H1 (cell line): ENCODE measurements at regions not wholly inside any gene's neighbourhood (a gene's known extent, or its start where the extent isn't known, plus 50 kb on each side); places are given as distances from the start of the nearest gene placed in this dataset.

Source experiments
- CTCF ChIA-PET: fragments of 300-600 bp; sonication (Branson Sonifier 250); formaldehyde crosslinking; loops from one replicate; lab custom pipeline; 2021; ENCODE audit not compliant: partially characterized antibody; lab: Charles Lee
- POLR2A ChIA-PET: fragments of 300-600 bp; sonication (Branson Sonifier 250); formaldehyde crosslinking; loops from one replicate; lab custom pipeline; 2021; ENCODE audit warnings: inconsistent platforms; ENCODE audit not compliant: partially characterized antibody; lab: Charles Lee
- DNase-seq, 2 experiments: peaks; one replicate each; pipeline versions ENCODE4 v3.0.0 to v3.0.0-alpha.2; 2010 to 2022; ENCODE audit warnings: low spot score in 2 of 2, low read depth in 1 of 2, mixed read lengths in 1 of 2
- FAIRE-seq: peaks from 2 replicates; lab custom pipeline; 2011; peaks lifted over from hg19 to GRCh38; lab: Jason Lieb, UNC
- H2AFZ ChIP-seq: 2 replicates; pipeline ENCODE4 v1.8.1; 2012; ENCODE audit warnings: low read length, inconsistent platforms
- H2AK5ac ChIP-seq: 2 replicates; pipeline ENCODE4 v1.6.1; 2013; ENCODE audit warnings: low read depth, low read length
- H2BK120ac ChIP-seq: replicated peaks from 2 replicates; pipeline ENCODE3; 2013; ENCODE audit warnings: low read depth, low read length, inconsistent platforms
- H2BK12ac ChIP-seq: 2 replicates; pipeline ENCODE4 v1.6.1; 2013; ENCODE audit warnings: low read depth, low read length
- H2BK15ac ChIP-seq: 2 replicates; pipeline ENCODE4 v1.6.1; 2013; ENCODE audit warnings: low read length
- H2BK20ac ChIP-seq: 2 replicates; pipeline ENCODE4 v1.6.1; 2013; ENCODE audit warnings: low read length
- H2BK5ac ChIP-seq: 2 replicates; pipeline ENCODE4 v1.6.1; 2013; ENCODE audit warnings: low read depth, low read length
- H3K14ac ChIP-seq: 2 replicates; pipeline ENCODE4 v1.6.1; 2013; ENCODE audit warnings: inconsistent platforms; ENCODE audit not compliant: insufficient read length
- H3K18ac ChIP-seq: 2 replicates; pipeline ENCODE4 v1.6.1; 2013; ENCODE audit warnings: low read length; ENCODE audit errors: extremely low read depth
- H3K23ac ChIP-seq: 2 replicates; pipeline ENCODE4 v1.6.1; 2013; ENCODE audit warnings: inconsistent platforms; ENCODE audit not compliant: insufficient read length
- H3K23me2 ChIP-seq: 2 replicates; pipeline ENCODE4 v1.6.1; 2013; ENCODE audit warnings: low read depth, low read length
- H3K27ac ChIP-seq: 2 replicates; pipeline ENCODE4 v1.6.1; 2011; ENCODE audit warnings: low read depth, low read length, inconsistent platforms
- H3K27me3 ChIP-seq, 4 experiments: replicated peaks in 1 of 4; 1 replicate in 1 of 4; 2 replicates in 3 of 4; pipeline versions ENCODE4 v1.6.1 to v1.8.1; 2011 to 2013; ENCODE audit warnings: low read length in 3 of 4, mild to moderate bottlenecking in 3 of 4, inconsistent platforms in 2 of 4, mixed read lengths in 2 of 4, moderate library complexity in 1 of 4; ENCODE audit not compliant: control insufficient read depth in 3 of 4, insufficient read depth in 3 of 4; ENCODE audit errors: extremely low read depth in 1 of 4
- H3K36me3 ChIP-seq, 4 experiments: 2 replicates each; pipeline versions ENCODE4 v1.6.1 to v1.8.1; 2011 to 2013; ENCODE audit warnings: mild to moderate bottlenecking in 4 of 4, low read length in 3 of 4, moderate library complexity in 2 of 4, control low read depth in 1 of 4, inconsistent platforms in 1 of 4; ENCODE audit not compliant: insufficient read depth in 4 of 4, control insufficient read depth in 2 of 4
- H3K4ac ChIP-seq: replicated peaks from 2 replicates; pipeline ENCODE3; 2013; ENCODE audit warnings: low read length, low read depth, mixed read lengths, inconsistent platforms; ENCODE audit not compliant: insufficient read length
- H3K4me1 ChIP-seq, 4 experiments: replicated peaks in 1 of 4; 1 replicate in 1 of 4; 2 replicates in 3 of 4; pipeline versions ENCODE4 v1.6.1 to v1.8.1; 2011 to 2013; ENCODE audit warnings: low read length in 3 of 4, inconsistent platforms in 2 of 4, mixed read lengths in 1 of 4; ENCODE audit not compliant: insufficient read depth in 4 of 4, control insufficient read depth in 3 of 4
- H3K4me2 ChIP-seq, 2 experiments: 2 replicates each; pipeline versions ENCODE4 v1.6.1 to v1.8.1; 2011 to 2013; ENCODE audit warnings: low read depth in 2 of 2, low read length in 2 of 2, control low read depth in 1 of 2, inconsistent platforms in 1 of 2, mild to moderate bottlenecking in 1 of 2; ENCODE audit not compliant: insufficient read depth in 1 of 2
- H3K4me3 ChIP-seq, 4 experiments: fragments of 200-600, 300-600 bp in 1 of 4; sonication (generic), shearing (Covaris generic), sonication (Bioruptor Twin) in 1 of 4; 2 replicates each; pipeline versions ENCODE4 v1.5.1 to v1.8.1; 2011 to 2016; ENCODE audit warnings: low read length in 4 of 4, low read depth in 3 of 4, control low read depth in 2 of 4, inconsistent platforms in 2 of 4, mild to moderate bottlenecking in 2 of 4, mixed read lengths in 1 of 4, moderate library complexity in 1 of 4; ENCODE audit not compliant: insufficient read depth in 2 of 4; ENCODE audit errors: extremely low read depth in 1 of 4
- H3K56ac ChIP-seq: replicated peaks from 2 replicates; pipeline ENCODE3; 2013; ENCODE audit warnings: low read depth, mild to moderate bottlenecking, mixed read lengths, low read length, inconsistent platforms; ENCODE audit not compliant: insufficient read length
- H3K79me1 ChIP-seq: 2 replicates; pipeline ENCODE4 v1.6.1; 2013; ENCODE audit warnings: low read depth, low read length, control low read depth
- H3K79me2 ChIP-seq, 2 experiments: 2 replicates each; pipeline versions ENCODE4 v1.6.1 to v1.8.1; 2012 to 2013; ENCODE audit warnings: low read length in 2 of 2, mild to moderate bottlenecking in 2 of 2, inconsistent platforms in 1 of 2; ENCODE audit not compliant: insufficient read depth in 2 of 2, control insufficient read depth in 1 of 2
- H3K9ac ChIP-seq, 4 experiments: replicated peaks in 1 of 4; 1 replicate in 1 of 4; 2 replicates in 3 of 4; pipeline versions ENCODE4 v1.6.1 to v1.8.1; 2011 to 2013; ENCODE audit warnings: low read depth in 3 of 4, low read length in 3 of 4, control low read depth in 2 of 4, mild to moderate bottlenecking in 2 of 4, moderate library complexity in 2 of 4, inconsistent platforms in 1 of 4; ENCODE audit errors: extremely low read depth in 1 of 4
- H3K9me3 ChIP-seq, 2 experiments: 2 replicates each; pipeline versions ENCODE4 v1.6.1 to v1.8.1; 2012 to 2013; ENCODE audit warnings: mild to moderate bottlenecking in 2 of 2, moderate library complexity in 2 of 2, control low read depth in 1 of 2, inconsistent platforms in 1 of 2, low read depth in 1 of 2, low read length in 1 of 2, mixed read lengths in 1 of 2; ENCODE audit not compliant: insufficient read depth in 2 of 2
- H4K20me1 ChIP-seq, 2 experiments: replicated peaks in 1 of 2; 2 replicates each; pipeline versions ENCODE3 to v1.8.1; 2011 to 2013; ENCODE audit warnings: inconsistent platforms in 2 of 2, low read length in 2 of 2, mild to moderate bottlenecking in 1 of 2; ENCODE audit not compliant: insufficient read depth in 2 of 2, control insufficient read depth in 1 of 2
- H4K5ac ChIP-seq: 2 replicates; pipeline ENCODE4 v1.6.1; 2013; ENCODE audit warnings: low read length, low read depth, mixed read lengths, inconsistent platforms; ENCODE audit not compliant: insufficient read length
- H4K8ac ChIP-seq: 2 replicates; pipeline ENCODE4 v1.8.0; 2013; ENCODE audit warnings: mild to moderate bottlenecking, moderate library complexity, low read length, inconsistent platforms; ENCODE audit not compliant: insufficient read depth; ENCODE audit errors: extremely low read depth
- H4K91ac ChIP-seq: replicated peaks from 2 replicates; pipeline ENCODE3; 2013; ENCODE audit warnings: low read length, mixed read lengths, inconsistent platforms; ENCODE audit not compliant: insufficient read length
- ATF2 ChIP-seq: IDR thresholded peaks from 2 replicates; pipeline ENCODE4 v1.6.1; 2012; ENCODE audit warnings: low read length, inconsistent platforms
- BRCA1 ChIP-seq: IDR thresholded peaks from 2 replicates; pipeline ENCODE4 v1.6.1; 2012; ENCODE audit warnings: low read depth, low read length, improper control_type of control experiment
- CHD2 ChIP-seq: IDR thresholded peaks from 2 replicates; pipeline ENCODE4 v1.6.1; 2012; ENCODE audit warnings: low read length, improper control_type of control experiment
- EGR1 ChIP-seq: IDR thresholded peaks from 2 replicates; pipeline ENCODE4 v1.6.1; 2011; ENCODE audit warnings: low read depth, low read length, borderline replicate concordance
- EP300 ChIP-seq, 2 experiments: IDR thresholded peaks; 1 replicate in 1 of 2; 2 replicates in 1 of 2; pipeline ENCODE4 v1.6.1; 2011 to 2012; ENCODE audit warnings: low read depth in 2 of 2, low read length in 2 of 2, mild to moderate bottlenecking in 2 of 2, borderline replicate concordance in 1 of 2, inconsistent platforms in 1 of 2, moderate library complexity in 1 of 2
- HDAC6 ChIP-seq: IDR thresholded peaks from one replicate; pipeline ENCODE4 v1.7.1; 2012; ENCODE audit warnings: low read depth, mild to moderate bottlenecking, inconsistent platforms, low read length, moderate library complexity
- JUN ChIP-seq: IDR thresholded peaks from 2 replicates; pipeline ENCODE4 v1.6.1; 2011; ENCODE audit warnings: low read depth, mild to moderate bottlenecking, improper control_type of control experiment, low read length
- KDM5A ChIP-seq: fragments of 200-600 bp; IDR thresholded peaks from 2 replicates; pipeline ENCODE4 v1.7.1; 2012; ENCODE audit warnings: mild to moderate bottlenecking, low read length, inconsistent platforms, mixed read lengths
- POU5F1 ChIP-seq: IDR thresholded peaks from 2 replicates; pipeline ENCODE4 v1.6.1; 2011; ENCODE audit warnings: low read depth, mild to moderate bottlenecking, low read length, moderate library complexity
- RBBP5 ChIP-seq: IDR thresholded peaks from 2 replicates; pipeline ENCODE4 v1.7.1; 2012; ENCODE audit warnings: low read depth, mild to moderate bottlenecking, inconsistent platforms, low read length, moderate library complexity, borderline replicate concordance
- SIN3A ChIP-seq, 2 experiments: IDR thresholded peaks in 1 of 2; conservative IDR thresholded peaks in 1 of 2; 2 replicates each; pipeline ENCODE4 v1.6.1; 2011 to 2012; ENCODE audit warnings: low read length in 2 of 2, improper control_type of control experiment in 1 of 2, low read depth in 1 of 2, mild to moderate bottlenecking in 1 of 2
- SIRT6 ChIP-seq: IDR thresholded peaks from one replicate; pipeline ENCODE4 v1.7.1; 2012; ENCODE audit warnings: low read length, inconsistent platforms
- TAF7 ChIP-seq: optimal IDR thresholded peaks from 2 replicates; pipeline ENCODE3; 2011; ENCODE audit warnings: low read depth, mild to moderate bottlenecking, inconsistent platforms, low read length, moderate library complexity, borderline replicate concordance
- TCF12 ChIP-seq: IDR thresholded peaks from 2 replicates; pipeline ENCODE4 v1.6.1; 2011; ENCODE audit warnings: low read depth, mild to moderate bottlenecking, low read length
- YY1 ChIP-seq: IDR thresholded peaks from 2 replicates; pipeline ENCODE4 v1.6.1; 2011; ENCODE audit warnings: low read depth, mild to moderate bottlenecking, low read length

DNA sequence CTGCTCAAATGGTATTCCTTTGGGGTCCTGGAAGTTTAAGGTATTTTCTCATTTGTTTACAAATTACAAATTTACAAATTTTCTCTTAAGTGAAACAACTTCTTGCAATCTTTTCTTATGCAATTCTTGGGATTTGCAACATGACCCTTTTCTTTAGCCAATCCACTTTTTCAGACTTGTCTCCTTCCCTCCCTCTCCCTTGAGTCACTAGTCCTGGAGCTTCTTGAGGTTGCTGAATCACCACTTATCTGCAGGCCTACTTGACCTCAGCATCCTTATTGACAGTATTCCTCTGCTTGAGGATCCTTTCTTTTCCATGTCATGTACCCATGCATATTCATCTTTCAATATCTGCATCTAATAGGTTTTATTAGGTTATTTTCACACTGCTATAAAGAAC lies 302.8 kb upstream of the ADAMTS5 start:
- no peak overlapping the region for H3K14ac ChIP-seq
- POLR2A ChIA-PET, result interaction anchor here (0.8 kb wide), 1 partner anchor 24 kb away, joined by 5 read pairs; no protein-coding TSS in a partner anchor
- H2AFZ ChIP-seq, result no peak overlapping the region
- no peak overlapping the region for H3K4me2 ChIP-seq
- no peak overlapping the region for H2BK120ac ChIP-seq
- no peak overlapping the region for H3K23ac ChIP-seq
- no peaks in the 10 kb centered on the region for H3K27me3 ChIP-seq
- no peaks in the 10 kb centered on the region for H3K79me2 ChIP-seq
- H4K20me1 ChIP-seq, result no peaks in the 10 kb centered on the region
- no peaks in the 10 kb centered on the region for H3K23me2 ChIP-seq
- no peak overlapping the region for H3K4me3 ChIP-seq
- no peak overlapping the region for H2AK5ac ChIP-seq
- H2BK20ac ChIP-seq, result no peak overlapping the region
- no peak overlapping the region for H3K18ac ChIP-seq
- H3K36me3 ChIP-seq, result no peaks in the 10 kb centered on the region
- no peak for DNase-seq
- no peak overlapping the region for H2BK5ac ChIP-seq
- no peak for FAIRE-seq
- H3K27ac ChIP-seq, result no peak overlapping the region
- no peaks in the 10 kb centered on the region for H3K9me3 ChIP-seq
- no peak overlapping the region for H2BK15ac ChIP-seq
- H3K4me1 ChIP-seq, result no peaks in the 10 kb centered on the region
- H4K5ac ChIP-seq, result no peak overlapping the region
- no peak overlapping the region for H3K56ac ChIP-seq
- CTCF ChIA-PET, result interaction anchor here (1.5 kb wide), 1 partner anchor 295 kb away, joined by 3 read pairs; no protein-coding TSS in a partner anchor
- H3K4ac ChIP-seq, result no peak overlapping the region
- no peak overlapping the region for H4K91ac ChIP-seq
- H3K9ac ChIP-seq, result no peak overlapping the region
- no peak overlapping the region for H4K8ac ChIP-seq
- H2BK12ac ChIP-seq, result no peak overlapping the region
- no peaks in the 10 kb centered on the region for H3K79me1 ChIP-seq
- TF ChIP-seq SIRT6, result no peak
- TF ChIP-seq YY1, result no peak
- no peak for TF ChIP-seq EGR1
- TF ChIP-seq KDM5A, result no peak
- TF ChIP-seq ATF2, result no peak
- TF ChIP-seq TCF12, result no peak
- no peak for TF ChIP-seq EP300 (IDR thresholded peaks at IDR 0.05; ENCODE audit: borderline replicate concordance in 1 of 2, low read depth in 2 of 2, low read length in 2 of 2)
- TF ChIP-seq HDAC6, result no peak
- TF ChIP-seq BRCA1, result no peak
- no peak for TF ChIP-seq TAF7
- no peak for TF ChIP-seq CHD2
- TF ChIP-seq SIN3A (conservative IDR thresholded peaks at IDR 0.05 in 1 of 2, IDR thresholded peaks at IDR 0.05 in 1 of 2; ENCODE audit: low read depth in 1 of 2, low read length in 2 of 2), result no peak
- TF ChIP-seq RBBP5, result no peak
- no peak for TF ChIP-seq JUN
- TF ChIP-seq POU5F1, result no peak
